ENCODE measurements at regions not wholly inside any gene's neighbourhood (a gene's known extent, or its start where the extent isn't known, plus 50 kb on each side); places are given as distances from the start of the nearest gene placed in this dataset.
A peak's percentile ranks its signal among the peaks of the same experiment; 100 is the strongest.
"Not testable (repeated sequence)": the region's sequence is repeated elsewhere in the genome, so short reads cannot be mapped to it uniquely, and the experiment has no call there.

- DNase-seq (ENCODE audit: low read depth) = peak; percentile 97
These were observed 575.3 kb downstream of the IPMK start for GRCh38 chr10:57692255-57692980.

GRCh38 chr10:57689596-57690297, 577.9 kb downstream of the IPMK start:
- DNase-seq (ENCODE audit: low read depth) = no peak

GRCh38 chr10:57679916-57680315, 587.8 kb downstream of the IPMK start:
- DNase-seq (ENCODE audit: low read depth) = no peak

GRCh38 chr10:57675125-57675524, 592.6 kb downstream of the IPMK start:
- DNase-seq (ENCODE audit: low read depth) = no peak

GRCh38 chr10:57673446-57673960, 594.2 kb downstream of the IPMK start:
- DNase-seq (ENCODE audit: low read depth) = no peak

- peak; percentile 47 for DNase-seq (ENCODE audit: low read depth)
These were observed 602.9 kb downstream of the IPMK start for GRCh38 chr10:57664815-57665214.

GRCh38 chr10:57663401-57663800, 604.3 kb downstream of the IPMK start:
- no peak for DNase-seq (ENCODE audit: low read depth)

GRCh38 chr10:57661206-57661605, 606.5 kb downstream of the IPMK start:
- DNase-seq (ENCODE audit: low read depth) = peak; percentile 82

GRCh38 chr10:57657164-57657765, 610.4 kb downstream of the IPMK start:
- DNase-seq (ENCODE audit: low read depth) = peak; percentile 48

- no peak for DNase-seq (ENCODE audit: low read depth)
These were observed 612.8 kb downstream of the IPMK start for GRCh38 chr10:57654856-57655255.

GRCh38 chr10:57645108-57645507, 622.6 kb downstream of the IPMK start:
- not testable (repeated sequence) for DNase-seq (ENCODE audit: low read depth)

GRCh38 chr10:57638411-57638810, 629.3 kb downstream of the IPMK start:
- DNase-seq (ENCODE audit: low read depth) = no peak

- DNase-seq (ENCODE audit: low read depth) = peak; percentile 98
These were observed 639.0 kb downstream of the IPMK start for GRCh38 chr10:57628592-57629284.

GRCh38 chr10:57627642-57628178, 640.0 kb downstream of the IPMK start:
- no peak for DNase-seq (ENCODE audit: low read depth)

GRCh38 chr10:57624856-57625592, 642.7 kb downstream of the IPMK start:
- no peak for DNase-seq (ENCODE audit: low read depth)

- no peak for DNase-seq (ENCODE audit: low read depth)
These were observed 643.6 kb downstream of the IPMK start for GRCh38 chr10:57624066-57624465.

- no peak for DNase-seq (ENCODE audit: low read depth)
These were observed 646.2 kb downstream of the IPMK start for GRCh38 chr10:57621466-57621865.

GRCh38 chr10:57605948-57606485, 661.7 kb downstream of the IPMK start:
- no peak for DNase-seq (ENCODE audit: low read depth)

GRCh38 chr10:57599440-57599839, 668.3 kb downstream of the IPMK start:
- DNase-seq (ENCODE audit: low read depth) = no peak

- no peak for DNase-seq (ENCODE audit: low read depth)
These were observed 673.6 kb downstream of the IPMK start for GRCh38 chr10:57593983-57594573.
